ENCODE measurements at regions not wholly inside any gene's neighbourhood (a gene's known extent, or its start where the extent isn't known, plus 50 kb on each side); places are given as distances from the start of the nearest gene placed in this dataset.

GRCh38 chr3:31235062-31235700, 297.5 kb upstream of the STT3B start:
- ChIA-PET POLR2A (no interaction called here), CTCF (no interaction called here)

- CTCF ChIA-PET, result no interaction called here
- POLR2A ChIA-PET, result no interaction called here
Observed at GRCh38 chr3:31237887-31238286, 294.8 kb upstream of the STT3B start.

- CTCF ChIA-PET, result no interaction called here
- POLR2A ChIA-PET, result no interaction called here
Observed at GRCh38 chr3:31240013-31240412, 292.7 kb upstream of the STT3B start.

- ChIA-PET CTCF (interaction anchor here (1.3 kb wide), 1 partner anchor 8 kb away, joined by 3 read pairs; no protein-coding TSS in a partner anchor), POLR2A (no interaction called here)
Observed at GRCh38 chr3:31240466-31240865, 292.3 kb upstream of the STT3B start.

GRCh38 chr3:31240874-31241273, 291.9 kb upstream of the STT3B start:
- CTCF ChIA-PET, result interaction anchor here (1.3 kb wide), 1 partner anchor 8 kb away, joined by 3 read pairs; no protein-coding TSS in a partner anchor
- POLR2A ChIA-PET, result no interaction called here

GRCh38 chr3:31241533-31241932, 291.2 kb upstream of the STT3B start:
- CTCF ChIA-PET, result interaction anchor here (1.3 kb wide), 1 partner anchor 9 kb away, joined by 3 read pairs; no protein-coding TSS in a partner anchor
- POLR2A ChIA-PET, result interaction anchor here (0.7 kb wide), 1 partner anchor 10 kb away, joined by 3 read pairs; no protein-coding TSS in a partner anchor

- POLR2A ChIA-PET, result no interaction called here
- CTCF ChIA-PET, result interaction anchor here (1.3 kb wide), 1 partner anchor 10 kb away, joined by 3 read pairs; no protein-coding TSS in a partner anchor
Observed at GRCh38 chr3:31242026-31242960, 290.4 kb upstream of the STT3B start.

- ChIA-PET POLR2A (no interaction called here), CTCF (no interaction called here)
Observed at GRCh38 chr3:31244929-31245817, 287.6 kb upstream of the STT3B start.

- ChIA-PET CTCF (no interaction called here), POLR2A (interaction anchor here (0.6 kb wide), 1 partner anchor 141 kb away, joined by 3 read pairs; no protein-coding TSS in a partner anchor)
Observed at GRCh38 chr3:31246293-31247062, 286.2 kb upstream of the STT3B start.

- ChIA-PET CTCF (no interaction called here), POLR2A (no interaction called here)
Observed at GRCh38 chr3:31247063-31247447, 285.7 kb upstream of the STT3B start.

GRCh38 chr3:31247850-31248562, 284.7 kb upstream of the STT3B start:
- POLR2A ChIA-PET, result interaction anchor here (0.6 kb wide), 1 partner anchor 27 kb away, joined by 4 read pairs; no protein-coding TSS in a partner anchor
- CTCF ChIA-PET, result no interaction called here

GRCh38 chr3:31248563-31248992, 284.1 kb upstream of the STT3B start:
- ChIA-PET POLR2A (no interaction called here), CTCF (no interaction called here)

- CTCF ChIA-PET, result no interaction called here
- POLR2A ChIA-PET, result no interaction called here
Observed at GRCh38 chr3:31249545-31249944, 283.2 kb upstream of the STT3B start.

- ChIA-PET CTCF (no interaction called here), POLR2A (no interaction called here)
Observed at GRCh38 chr3:31250116-31250777, 282.5 kb upstream of the STT3B start.

GRCh38 chr3:31251083-31251482, 281.6 kb upstream of the STT3B start:
- ChIA-PET CTCF (no interaction called here), POLR2A (interaction anchor here (2.0 kb wide), 1 partner anchor 281 kb away, joined by 7 read pairs; the partner anchor contains the start of gene STT3B)

- ChIA-PET POLR2A (interaction anchor here (0.9 to 2.0 kb wide), 3 partner anchors 11 to 280 kb away, joined by 3 to 7 read pairs (median 6); partner anchors contain the start of gene STT3B), CTCF (interaction anchor here (0.9 kb wide), 1 partner anchor 27 kb away, joined by 3 read pairs; no protein-coding TSS in a partner anchor)
Observed at GRCh38 chr3:31252216-31253185, 280.2 kb upstream of the STT3B start.

- POLR2A ChIA-PET, result interaction anchor here (0.6 to 1.2 kb wide), 2 partner anchors 41 to 279 kb away, joined by 3 to 8 read pairs; partner anchors contain the start of gene STT3B
- CTCF ChIA-PET, result no interaction called here
Observed at GRCh38 chr3:31253782-31254181, 278.9 kb upstream of the STT3B start.
